Eye (tissue), 1 donor: ENCODE measurements at regions not wholly inside any gene's neighbourhood (a gene's known extent, or its start where the extent isn't known, plus 50 kb on each side); places are given as distances from the start of the nearest gene placed in this dataset.
"Not testable (repeated sequence)": the region's sequence is repeated elsewhere in the genome, so short reads cannot be mapped to it uniquely, and the experiment has no call there.

Experiments
- DNase-seq: peaks from one replicate; pipeline ENCODE4 v3.0.0-alpha.2; 2015

GRCh38 chr2:87584268-87584906 lies 163.5 kb upstream of the PLGLB2 start:
- DNase-seq, result peak; percentile 70

GRCh38 chr2:87587934-87588333 lies 160.0 kb upstream of the PLGLB2 start:
- not testable (repeated sequence) for DNase-seq

GRCh38 chr2:87592974-87593373 lies 154.9 kb upstream of the PLGLB2 start:
- DNase-seq, result not testable (repeated sequence)

GRCh38 chr2:87593784-87594610 lies 153.9 kb upstream of the PLGLB2 start:
- peak; percentile 33 for DNase-seq

GRCh38 chr2:87594611-87594992 lies 153.3 kb upstream of the PLGLB2 start:
- peak; percentile 6 for DNase-seq

- not testable (repeated sequence) for DNase-seq
Measured at GRCh38 chr2:87595017-87595416, 152.9 kb upstream of the PLGLB2 start.

GRCh38 chr2:87600961-87601360 lies 146.9 kb upstream of the PLGLB2 start:
- DNase-seq, result not testable (repeated sequence)

GRCh38 chr2:87602118-87602517 lies 145.8 kb upstream of the PLGLB2 start:
- not testable (repeated sequence) for DNase-seq

GRCh38 chr2:87602728-87603127 lies 145.2 kb upstream of the PLGLB2 start:
- not testable (repeated sequence) for DNase-seq

GRCh38 chr2:87603418-87604278 lies 144.2 kb upstream of the PLGLB2 start:
- not testable (repeated sequence) for DNase-seq

- DNase-seq, result not testable (repeated sequence)
Measured at GRCh38 chr2:87604279-87604818, 143.5 kb upstream of the PLGLB2 start.

- not testable (repeated sequence) for DNase-seq
Measured at GRCh38 chr2:87604980-87605379, 142.9 kb upstream of the PLGLB2 start.

GRCh38 chr2:87608377-87609166 lies 139.3 kb upstream of the PLGLB2 start:
- DNase-seq, result not testable (repeated sequence)

- DNase-seq, result not testable (repeated sequence)
Measured at GRCh38 chr2:87610974-87611373, 136.9 kb upstream of the PLGLB2 start.

GRCh38 chr2:87611416-87611815 lies 136.5 kb upstream of the PLGLB2 start:
- DNase-seq, result not testable (repeated sequence)

- not testable (repeated sequence) for DNase-seq
Measured at GRCh38 chr2:87611956-87612355, 135.9 kb upstream of the PLGLB2 start.

GRCh38 chr2:87614829-87615434 lies 133.0 kb upstream of the PLGLB2 start:
- DNase-seq, result not testable (repeated sequence)

GRCh38 chr2:87619121-87619520 lies 128.8 kb upstream of the PLGLB2 start:
- DNase-seq, result not testable (repeated sequence)

- DNase-seq, result not testable (repeated sequence)
Measured at GRCh38 chr2:87621139-87621538, 126.7 kb upstream of the PLGLB2 start.

GRCh38 chr2:87622720-87623119 lies 125.2 kb upstream of the PLGLB2 start:
- DNase-seq, result not testable (repeated sequence)
